Dedifferentiated amniotic fluid mesenchymal stem cell (primary cell): ENCODE measurements at regions not wholly inside any gene's neighbourhood (a gene's known extent, or its start where the extent isn't known, plus 50 kb on each side); places are given as distances from the start of the nearest gene placed in this dataset.

Experiments used
- DNase-seq: peaks from one replicate; pipeline ENCODE4 v3.0.0-alpha.2; 2016; ENCODE audit errors: extremely low spot score

GRCh38 chr7:47147213-47147631 lies 434.7 kb downstream of the TNS3 start:
- DNase-seq, result no peak

GRCh38 chr7:47145982-47146381 lies 435.9 kb downstream of the TNS3 start:
- no peak for DNase-seq

GRCh38 chr7:47145186-47145725 lies 436.7 kb downstream of the TNS3 start:
- no peak for DNase-seq

GRCh38 chr7:47143339-47143738 lies 438.6 kb downstream of the TNS3 start:
- DNase-seq, result peak; percentile 28

- no peak for DNase-seq
Observed at GRCh38 chr7:47142867-47143175, 439.1 kb downstream of the TNS3 start.

- no peak for DNase-seq
Observed at GRCh38 chr7:47142169-47142866, 439.6 kb downstream of the TNS3 start.

- DNase-seq, result no peak
Observed at GRCh38 chr7:47132471-47132870, 449.4 kb downstream of the TNS3 start.

- DNase-seq, result no peak
Observed at GRCh38 chr7:47128700-47129099, 453.2 kb downstream of the TNS3 start.

GRCh38 chr7:47125529-47125928 lies 456.4 kb downstream of the TNS3 start:
- DNase-seq, result no peak

GRCh38 chr7:47119261-47119865 lies 462.5 kb downstream of the TNS3 start:
- no peak for DNase-seq

GRCh38 chr7:47104206-47104549 lies 477.7 kb downstream of the TNS3 start:
- no peak for DNase-seq

GRCh38 chr7:47103498-47104205 lies 478.3 kb downstream of the TNS3 start:
- DNase-seq, result no peak

GRCh38 chr7:47102331-47102841 lies 479.5 kb downstream of the TNS3 start:
- no peak for DNase-seq

GRCh38 chr7:47100817-47101435 lies 481.0 kb downstream of the TNS3 start:
- no peak for DNase-seq

GRCh38 chr7:47100148-47100816 lies 481.6 kb downstream of the TNS3 start:
- no peak for DNase-seq

- DNase-seq, result no peak
Observed at GRCh38 chr7:47097431-47097830, 484.5 kb downstream of the TNS3 start.

GRCh38 chr7:47095946-47096345 lies 486.0 kb downstream of the TNS3 start:
- no peak for DNase-seq

GRCh38 chr7:47094462-47094861 lies 487.4 kb downstream of the TNS3 start:
- no peak for DNase-seq

- no peak for DNase-seq
Observed at GRCh38 chr7:47093320-47094234, 488.3 kb downstream of the TNS3 start.

- DNase-seq, result no peak
Observed at GRCh38 chr7:47092336-47092735, 489.6 kb downstream of the TNS3 start.

- DNase-seq, result no peak
Observed at GRCh38 chr7:47091141-47091540, 490.8 kb downstream of the TNS3 start.
